ENCODE measurements at regions not wholly inside any gene's neighbourhood (a gene's known extent, or its start where the extent isn't known, plus 50 kb on each side); places are given as distances from the start of the nearest gene placed in this dataset.

- TF ChIP-seq, protein P1, sequence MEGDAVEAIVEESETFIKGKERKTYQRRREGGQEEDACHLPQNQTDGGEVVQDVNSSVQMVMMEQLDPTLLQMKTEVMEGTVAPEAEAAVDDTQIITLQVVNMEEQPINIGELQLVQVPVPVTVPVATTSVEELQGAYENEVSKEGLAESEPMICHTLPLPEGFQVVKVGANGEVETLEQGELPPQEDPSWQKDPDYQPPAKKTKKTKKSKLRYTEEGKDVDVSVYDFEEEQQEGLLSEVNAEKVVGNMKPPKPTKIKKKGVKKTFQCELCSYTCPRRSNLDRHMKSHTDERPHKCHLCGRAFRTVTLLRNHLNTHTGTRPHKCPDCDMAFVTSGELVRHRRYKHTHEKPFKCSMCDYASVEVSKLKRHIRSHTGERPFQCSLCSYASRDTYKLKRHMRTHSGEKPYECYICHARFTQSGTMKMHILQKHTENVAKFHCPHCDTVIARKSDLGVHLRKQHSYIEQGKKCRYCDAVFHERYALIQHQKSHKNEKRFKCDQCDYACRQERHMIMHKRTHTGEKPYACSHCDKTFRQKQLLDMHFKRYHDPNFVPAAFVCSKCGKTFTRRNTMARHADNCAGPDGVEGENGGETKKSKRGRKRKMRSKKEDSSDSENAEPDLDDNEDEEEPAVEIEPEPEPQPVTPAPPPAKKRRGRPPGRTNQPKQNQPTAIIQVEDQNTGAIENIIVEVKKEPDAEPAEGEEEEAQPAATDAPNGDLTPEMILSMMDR (IDR thresholded peaks at IDR 0.05; ENCODE audit: unreplicated experiment) = no peak
- Mint-ChIP-seq H3K4me1 (ENCODE audit: low read depth, unreplicated experiment) (no peaks in the 10 kb centered on the region), H3K9me3 (ENCODE audit: low read depth, unreplicated experiment) (no peaks in the 10 kb centered on the region), H3K27ac (ENCODE audit: unreplicated experiment) (no peak overlapping the region), H3K27me3 (ENCODE audit: unreplicated experiment) (no peaks in the 10 kb centered on the region), H3K4me3 (ENCODE audit: low read depth, unreplicated experiment) (no peak overlapping the region), H3K36me3 (ENCODE audit: insufficient read depth, unreplicated experiment) (no peaks in the 10 kb centered on the region)
- BruUV-seq (replicated peaks) = no TSS peak
- CTCF ChIA-PET = no interaction called here
- intact Hi-C loops (cut with micrococcal nuclease; ENCODE audit: unreplicated experiment) = loop anchor here (10.0 kb wide), 1 partner anchor 225 kb away; no protein-coding TSS in a partner anchor
- no peak for DNase-seq
These were observed 332.2 kb upstream of the RAG2 start for GRCh38 chr11:36930256-36930655.

DNA sequence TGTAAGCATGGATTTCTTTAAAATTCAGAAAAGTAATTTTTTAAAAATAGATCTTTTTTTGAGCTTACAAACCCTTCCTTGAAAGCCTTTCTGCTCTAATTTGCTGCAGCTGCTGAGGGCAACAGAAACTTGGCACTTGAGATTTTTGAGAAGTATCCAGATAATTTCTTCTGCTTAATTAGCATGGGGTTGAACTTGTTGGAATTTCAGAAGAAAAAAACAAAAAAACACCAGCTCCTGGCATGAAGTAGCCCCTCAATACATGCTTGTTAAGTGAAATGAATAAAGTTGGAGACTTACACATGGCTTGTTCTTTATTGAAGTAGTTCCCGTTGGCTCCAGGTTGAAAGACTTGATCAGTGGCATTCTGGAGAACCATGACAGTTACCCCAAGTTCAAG, 331.4 kb upstream of the RAG2 start:
- CTCF ChIA-PET = no interaction called here
- no peaks in the 10 kb centered on the region for H3K27me3 Mint-ChIP-seq (ENCODE audit: unreplicated experiment)
- no peak for DNase-seq
- TF ChIP-seq, protein P1 (IDR thresholded peaks at IDR 0.05; ENCODE audit: unreplicated experiment) = no peak
- H3K36me3 Mint-ChIP-seq (ENCODE audit: insufficient read depth, unreplicated experiment) = no peaks in the 10 kb centered on the region
- no peaks in the 10 kb centered on the region for H3K4me1 Mint-ChIP-seq (ENCODE audit: low read depth, unreplicated experiment)
- no peak overlapping the region for H3K27ac Mint-ChIP-seq (ENCODE audit: unreplicated experiment)
- H3K9me3 Mint-ChIP-seq (ENCODE audit: low read depth, unreplicated experiment) = no peaks in the 10 kb centered on the region
- no peak overlapping the region for H3K4me3 Mint-ChIP-seq (ENCODE audit: low read depth, unreplicated experiment)
- intact Hi-C loops (cut with micrococcal nuclease; ENCODE audit: unreplicated experiment) = no loop called here
- BruUV-seq (replicated peaks) = no TSS peak

GRCh38 chr11:36928621-36929020, 330.6 kb upstream of the RAG2 start:
- no peak overlapping the region for H3K4me3 Mint-ChIP-seq (ENCODE audit: low read depth, unreplicated experiment)
- no TSS peak for BruUV-seq (replicated peaks)
- no peaks in the 10 kb centered on the region for H3K4me1 Mint-ChIP-seq (ENCODE audit: low read depth, unreplicated experiment)
- TF ChIP-seq, protein P1 (IDR thresholded peaks at IDR 0.05; ENCODE audit: unreplicated experiment) = no peak
- H3K27me3 Mint-ChIP-seq (ENCODE audit: unreplicated experiment) = no peaks in the 10 kb centered on the region
- CTCF ChIA-PET = no interaction called here
- H3K27ac Mint-ChIP-seq (ENCODE audit: unreplicated experiment) = no peak overlapping the region
- no peaks in the 10 kb centered on the region for H3K36me3 Mint-ChIP-seq (ENCODE audit: insufficient read depth, unreplicated experiment)
- DNase-seq = no peak
- H3K9me3 Mint-ChIP-seq (ENCODE audit: low read depth, unreplicated experiment) = no peaks in the 10 kb centered on the region
- intact Hi-C loops (cut with micrococcal nuclease; ENCODE audit: unreplicated experiment) = no loop called here

DNA sequence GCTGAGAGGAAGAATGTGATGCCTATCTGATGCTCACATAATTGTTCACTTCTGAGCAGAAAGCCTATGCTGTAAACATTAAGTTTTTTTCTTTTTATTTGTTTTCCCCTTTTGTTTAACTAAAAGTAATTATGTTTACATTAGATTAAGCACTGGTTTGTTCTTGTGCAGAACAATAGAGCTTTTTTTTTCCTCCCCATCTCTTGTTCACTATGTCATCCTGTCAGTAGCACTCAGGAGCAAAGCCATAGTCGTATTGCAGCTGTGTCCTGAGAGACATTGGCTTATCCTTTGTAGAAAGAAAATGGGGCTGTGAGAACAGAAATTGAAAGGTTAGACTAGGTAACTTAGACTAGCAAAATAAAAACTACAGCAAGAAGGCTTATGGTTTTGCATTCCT, 301.8 kb upstream of the RAG2 start:
- no peak overlapping the region for H3K4me3 Mint-ChIP-seq (ENCODE audit: low read depth, unreplicated experiment)
- no peak for DNase-seq
- no peaks in the 10 kb centered on the region for H3K9me3 Mint-ChIP-seq (ENCODE audit: low read depth, unreplicated experiment)
- no peaks in the 10 kb centered on the region for H3K27me3 Mint-ChIP-seq (ENCODE audit: unreplicated experiment)
- no peaks in the 10 kb centered on the region for H3K36me3 Mint-ChIP-seq (ENCODE audit: insufficient read depth, unreplicated experiment)
- H3K27ac Mint-ChIP-seq (ENCODE audit: unreplicated experiment) = no peak overlapping the region
- intact Hi-C loops (cut with micrococcal nuclease; ENCODE audit: unreplicated experiment) = no loop called here
- no peaks in the 10 kb centered on the region for H3K4me1 Mint-ChIP-seq (ENCODE audit: low read depth, unreplicated experiment)
- CTCF ChIA-PET = no interaction called here
- TF ChIP-seq, protein P1 (IDR thresholded peaks at IDR 0.05; ENCODE audit: unreplicated experiment) = no peak
- BruUV-seq (replicated peaks) = no TSS peak

GRCh38 chr11:36890841-36891240, 292.8 kb upstream of the RAG2 start:
- TF ChIP-seq, protein P1 (IDR thresholded peaks at IDR 0.05; ENCODE audit: unreplicated experiment) = no peak
- no peak overlapping the region for H3K4me3 Mint-ChIP-seq (ENCODE audit: low read depth, unreplicated experiment)
- CTCF ChIA-PET = no interaction called here
- H3K9me3 Mint-ChIP-seq (ENCODE audit: low read depth, unreplicated experiment) = no peaks in the 10 kb centered on the region
- no peak overlapping the region for H3K27ac Mint-ChIP-seq (ENCODE audit: unreplicated experiment)
- no TSS peak for BruUV-seq (replicated peaks)
- no peaks in the 10 kb centered on the region for H3K4me1 Mint-ChIP-seq (ENCODE audit: low read depth, unreplicated experiment)
- no peaks in the 10 kb centered on the region for H3K27me3 Mint-ChIP-seq (ENCODE audit: unreplicated experiment)
- intact Hi-C loops (cut with micrococcal nuclease; ENCODE audit: unreplicated experiment) = no loop called here
- DNase-seq = no peak
- H3K36me3 Mint-ChIP-seq (ENCODE audit: insufficient read depth, unreplicated experiment) = no peaks in the 10 kb centered on the region

All from Calu3 (cell line).